BJ (cell line): ENCODE measurements at regions not wholly inside any gene's neighbourhood (a gene's known extent, or its start where the extent isn't known, plus 50 kb on each side); places are given as distances from the start of the nearest gene placed in this dataset.

Experiments
- CTCF ChIA-PET: fragments of 350-600 bp; formaldehyde crosslinking; extraction: SDS; loops from one replicate; lab custom pipeline; 2021; ENCODE audit warnings: antibody characterized with exemption, inconsistent platforms; lab: Yijun Ruan, JAX
- POLR2A ChIA-PET: fragments of 300-600 bp; sonication (Branson Sonifier 250); formaldehyde crosslinking; extraction: SDS; loops from one replicate; lab custom pipeline; 2021; ENCODE audit warnings: antibody characterized with exemption; lab: Charles Lee
- DNase-seq: peaks from one replicate; pipeline ENCODE4 v3.0.0-alpha.2; 2011; ENCODE audit warnings: low read depth
- H3K27me3 ChIP-seq: 2 replicates; pipeline ENCODE4 v1.6.0; 2011; ENCODE audit warnings: low read length; ENCODE audit not compliant: control insufficient read depth, insufficient read depth
- H3K36me3 ChIP-seq: 2 replicates; pipeline ENCODE4 v1.5.1; 2011; ENCODE audit warnings: low read length; ENCODE audit not compliant: control insufficient read depth, insufficient read depth
- H3K4me3 ChIP-seq: 2 replicates; pipeline ENCODE4 v1.5.1; 2011; ENCODE audit warnings: low read depth, mild to moderate bottlenecking, control low read depth, low read length
- TF ChIP-seq, protein P1 (sequence below): IDR thresholded peaks from 2 replicates; pipeline ENCODE4 v1.5.1; 2011; ENCODE audit warnings: low read depth, mild to moderate bottlenecking, control low read depth, inconsistent platforms, low read length, moderate library complexity; ENCODE audit not compliant: insufficient read depth

DNA sequence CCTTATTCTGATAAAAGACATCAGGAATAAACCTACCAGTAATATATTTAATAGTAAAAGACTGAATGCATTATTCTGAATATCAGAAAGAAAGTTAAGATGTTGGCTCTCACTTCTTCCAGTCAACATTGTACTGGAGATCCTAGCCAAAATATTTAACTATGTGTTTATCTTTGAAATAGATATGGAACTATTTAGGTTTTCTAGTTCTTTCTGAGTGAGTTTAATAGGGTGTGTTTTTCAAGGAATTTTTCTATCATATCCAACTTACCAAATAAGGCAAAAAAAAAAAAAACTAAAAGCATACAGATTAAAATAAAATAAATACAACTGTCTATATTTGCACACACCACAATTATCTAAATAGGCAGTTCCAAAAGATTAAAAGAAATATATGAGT, 478.9 kb upstream of the LMO3 start:
- Histone ChIP-seq H3K4me3 (no peak overlapping the region), H3K36me3 (no peaks in the 10 kb centered on the region), H3K27me3 (no peaks in the 10 kb centered on the region)
- DNase-seq, result no peak
- CTCF ChIA-PET, result no interaction called here
- POLR2A ChIA-PET, result no interaction called here
- TF ChIP-seq, protein P1, sequence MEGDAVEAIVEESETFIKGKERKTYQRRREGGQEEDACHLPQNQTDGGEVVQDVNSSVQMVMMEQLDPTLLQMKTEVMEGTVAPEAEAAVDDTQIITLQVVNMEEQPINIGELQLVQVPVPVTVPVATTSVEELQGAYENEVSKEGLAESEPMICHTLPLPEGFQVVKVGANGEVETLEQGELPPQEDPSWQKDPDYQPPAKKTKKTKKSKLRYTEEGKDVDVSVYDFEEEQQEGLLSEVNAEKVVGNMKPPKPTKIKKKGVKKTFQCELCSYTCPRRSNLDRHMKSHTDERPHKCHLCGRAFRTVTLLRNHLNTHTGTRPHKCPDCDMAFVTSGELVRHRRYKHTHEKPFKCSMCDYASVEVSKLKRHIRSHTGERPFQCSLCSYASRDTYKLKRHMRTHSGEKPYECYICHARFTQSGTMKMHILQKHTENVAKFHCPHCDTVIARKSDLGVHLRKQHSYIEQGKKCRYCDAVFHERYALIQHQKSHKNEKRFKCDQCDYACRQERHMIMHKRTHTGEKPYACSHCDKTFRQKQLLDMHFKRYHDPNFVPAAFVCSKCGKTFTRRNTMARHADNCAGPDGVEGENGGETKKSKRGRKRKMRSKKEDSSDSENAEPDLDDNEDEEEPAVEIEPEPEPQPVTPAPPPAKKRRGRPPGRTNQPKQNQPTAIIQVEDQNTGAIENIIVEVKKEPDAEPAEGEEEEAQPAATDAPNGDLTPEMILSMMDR, result no peak

- CTCF ChIA-PET, result no interaction called here
- POLR2A ChIA-PET, result no interaction called here
- DNase-seq, result no peak
- Histone ChIP-seq H3K4me3 (no peak overlapping the region), H3K27me3 (no peaks in the 10 kb centered on the region), H3K36me3 (no peaks in the 10 kb centered on the region)
- TF ChIP-seq, protein P1, result no peak
These were observed 473.4 kb upstream of the LMO3 start for GRCh38 chr12:17079251-17079909.

- CTCF ChIA-PET, result no interaction called here
- DNase-seq, result no peak
These were observed 471.6 kb upstream of the LMO3 start for GRCh38 chr12:17077594-17077993.

GRCh38 chr12:17076811-17077210, 470.8 kb upstream of the LMO3 start:
- POLR2A ChIA-PET, result no interaction called here
- CTCF ChIA-PET, result no interaction called here
- Histone ChIP-seq H3K36me3 (no peaks in the 10 kb centered on the region), H3K4me3 (no peak overlapping the region), H3K27me3 (no peaks in the 10 kb centered on the region)
- no peak for DNase-seq
- TF ChIP-seq, protein P1, result no peak

More at GRCh38 chr12:17077594-17077993, 471.6 kb upstream of the LMO3 start:
- Histone ChIP-seq H3K27me3 (no peaks in the 10 kb centered on the region), H3K4me3 (no peak overlapping the region), H3K36me3 (no peaks in the 10 kb centered on the region)
- TF ChIP-seq, protein P1, result no peak
- POLR2A ChIA-PET, result no interaction called here

DNA sequence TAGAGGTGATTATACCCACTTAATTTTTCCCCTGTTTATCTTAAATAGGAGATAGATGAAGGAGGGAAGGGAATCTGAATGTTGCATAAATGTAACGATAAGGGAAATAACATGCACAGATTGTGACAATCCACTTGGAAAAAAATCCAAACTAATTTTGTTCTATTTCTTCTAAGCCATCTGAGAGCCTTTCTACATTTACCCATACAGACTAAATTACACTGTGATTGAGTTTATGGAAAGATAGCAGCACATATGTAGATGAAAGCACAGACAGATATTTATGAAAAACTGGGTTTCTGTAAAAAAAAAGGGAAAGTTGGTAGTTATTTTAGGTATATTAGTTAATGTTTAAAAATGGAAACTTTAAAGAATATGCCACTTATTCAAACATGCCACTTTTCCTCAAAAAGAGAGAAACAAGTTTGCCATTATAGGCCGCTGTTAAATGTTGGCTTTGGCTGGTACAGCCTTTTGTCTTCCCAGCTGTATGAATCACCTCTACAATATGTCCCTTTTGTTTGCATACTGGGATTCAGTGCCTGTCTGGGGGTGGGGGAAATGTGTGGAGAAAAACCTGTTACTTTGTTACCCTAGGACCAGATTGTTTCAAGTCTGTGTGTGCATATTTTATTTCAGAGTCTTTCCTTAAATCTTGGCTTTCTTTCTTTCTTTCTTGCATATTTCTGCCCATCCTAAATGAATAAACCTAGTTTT, 470.2 kb upstream of the LMO3 start:
- POLR2A ChIA-PET, result no interaction called here
- CTCF ChIA-PET, result no interaction called here
- TF ChIP-seq, protein P1, result no peak
- no peaks in the 10 kb centered on the region for H3K27me3 ChIP-seq
- DNase-seq, result no peak
- no peaks in the 10 kb centered on the region for H3K36me3 ChIP-seq
- H3K4me3 ChIP-seq, result no peak overlapping the region
